Keratinocyte (primary cell): ENCODE measurements at regions not wholly inside any gene's neighbourhood (a gene's known extent, or its start where the extent isn't known, plus 50 kb on each side); places are given as distances from the start of the nearest gene placed in this dataset.

Experiments
- DNase-seq: peaks from one replicate; pipeline ENCODE4 v3.0.0-alpha.2; 2011; ENCODE audit warnings: low read depth, missing footprints, low spot score
- FAIRE-seq: peaks from 2 replicates; lab custom pipeline; 2011; peaks lifted over from hg19 to GRCh38; lab: Jason Lieb, UNC
- H2AFZ ChIP-seq: 2 replicates; pipeline ENCODE4 v1.6.0; 2012; ENCODE audit warnings: low read length, control low read depth, inconsistent platforms; ENCODE audit not compliant: control insufficient read depth
- H3K27ac ChIP-seq: 2 replicates; pipeline ENCODE4 v1.5.1; 2011; ENCODE audit warnings: low read length; ENCODE audit not compliant: control insufficient read depth, insufficient read depth
- H3K27me3 ChIP-seq: 3 replicates; pipeline ENCODE4 v1.6.0; 2011; ENCODE audit warnings: low read length; ENCODE audit not compliant: control insufficient read depth, insufficient read depth; ENCODE audit errors: extremely low read depth
- H3K36me3 ChIP-seq, 2 experiments: 2 replicates in 1 of 2; 3 replicates in 1 of 2; pipeline ENCODE4 v1.5.1; 2011; ENCODE audit warnings: low read length in 2 of 2, mild to moderate bottlenecking in 1 of 2; ENCODE audit not compliant: control insufficient read depth in 2 of 2, insufficient read depth in 2 of 2; ENCODE audit errors: extremely low read depth in 1 of 2
- H3K4me1 ChIP-seq: 3 replicates; pipeline ENCODE4 v1.5.1; 2011; ENCODE audit warnings: low read length; ENCODE audit not compliant: control insufficient read depth, insufficient read depth; ENCODE audit errors: extremely low read depth
- H3K4me2 ChIP-seq: 3 replicates; pipeline ENCODE4 v1.6.0; 2011; ENCODE audit warnings: low read depth, low read length; ENCODE audit not compliant: control insufficient read depth, insufficient read depth; ENCODE audit errors: extremely low read depth
- H3K4me3 ChIP-seq, 3 experiments: fragments of 200-600 bp in 1 of 3; sonication (generic) in 1 of 3; 2 replicates in 2 of 3; 3 replicates in 1 of 3; pipeline ENCODE4 v1.5.1; 2011 to 2016; ENCODE audit warnings: low read length in 3 of 3, mild to moderate bottlenecking in 3 of 3, control low read depth in 2 of 3, inconsistent platforms in 1 of 3, low read depth in 1 of 3, mixed read lengths in 1 of 3, mixed run types in 1 of 3, moderate library complexity in 1 of 3; ENCODE audit not compliant: control insufficient read depth in 2 of 3, insufficient read depth in 2 of 3; ENCODE audit errors: extremely low read depth in 1 of 3
- H3K79me2 ChIP-seq: 2 replicates; pipeline ENCODE4 v1.6.0; 2012; ENCODE audit warnings: low read length; ENCODE audit not compliant: control insufficient read depth, insufficient read depth
- H3K9ac ChIP-seq: 3 replicates; pipeline ENCODE4 v1.6.0; 2011; ENCODE audit warnings: low read length; ENCODE audit not compliant: control insufficient read depth, insufficient read depth; ENCODE audit errors: extremely low read depth
- H3K9me1 ChIP-seq: 3 replicates; pipeline ENCODE4 v1.6.0; 2011; ENCODE audit warnings: low read length; ENCODE audit not compliant: control insufficient read depth, insufficient read depth; ENCODE audit errors: extremely low read depth
- H3K9me3 ChIP-seq: 2 replicates; pipeline ENCODE4 v1.5.1; 2012; ENCODE audit warnings: low read depth, low read length; ENCODE audit not compliant: control insufficient read depth
- H4K20me1 ChIP-seq: 3 replicates; pipeline ENCODE4 v1.6.0; 2011; ENCODE audit warnings: low read length; ENCODE audit not compliant: control insufficient read depth, insufficient read depth; ENCODE audit errors: extremely low read depth
- CTCF ChIP-seq, 3 experiments: IDR thresholded peaks in 1 of 3; conservative IDR thresholded peaks in 1 of 3; optimal IDR thresholded peaks in 1 of 3; 2 replicates in 2 of 3; 3 replicates in 1 of 3; pipeline versions ENCODE3 to v1.5.1; 2011; ENCODE audit warnings: low read length in 3 of 3, mild to moderate bottlenecking in 3 of 3, moderate library complexity in 2 of 3, control low read depth in 1 of 3, inconsistent platforms in 1 of 3; ENCODE audit not compliant: insufficient read depth in 2 of 3; ENCODE audit errors: extremely low read depth in 1 of 3
- EZH2 ChIP-seq: IDR thresholded peaks from one replicate; pipeline ENCODE4 v1.6.1; 2012; ENCODE audit warnings: inconsistent platforms, mild to moderate bottlenecking, low read length, moderate library complexity
- dilution Hi-C: fragments of 300-500 bp; cut with MboI; formaldehyde crosslinking; loops from one replicate; pipeline ENCODE4 v1.7.0; 2020; ENCODE audit warnings: low sequenced_read_pairs; ENCODE audit not compliant: extremely low pct_ligation_motif_present

DNA sequence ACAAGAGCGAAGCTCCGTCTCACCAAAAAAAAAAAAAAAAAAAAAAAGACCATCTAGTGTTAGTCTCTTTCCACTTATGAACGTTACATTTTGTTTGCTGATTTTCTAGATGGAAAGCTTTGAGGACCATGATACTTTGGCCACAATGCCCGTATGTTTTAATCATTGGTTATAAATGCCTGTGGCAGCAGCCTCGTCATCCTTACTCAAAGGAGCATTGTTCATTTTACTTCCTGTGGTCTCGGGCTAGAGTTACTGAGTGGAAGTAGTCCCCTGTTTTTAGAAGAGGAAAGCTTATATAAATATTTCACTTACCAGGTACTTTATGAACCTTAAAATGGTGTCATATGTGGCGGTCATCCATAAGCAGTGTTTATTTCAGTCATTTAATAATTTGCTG lies 359.9 kb downstream of the AEBP2 start:
- Histone ChIP-seq H3K9me1 (no peaks in the 10 kb centered on the region), H3K4me2 (no peak overlapping the region), H3K36me3 (no peaks in the 10 kb centered on the region), H3K79me2 (no peaks in the 10 kb centered on the region), H3K27me3 (no peaks in the 10 kb centered on the region), H4K20me1 (no peaks in the 10 kb centered on the region), H3K4me3 (no peak overlapping the region), H3K9ac (no peak overlapping the region), H3K27ac (no peak overlapping the region), H3K4me1 (no peaks in the 10 kb centered on the region), H2AFZ (no peak overlapping the region), H3K9me3 (no peaks in the 10 kb centered on the region)
- TF ChIP-seq CTCF (optimal IDR thresholded peaks at IDR 0.05 in 1 of 3, IDR thresholded peaks at IDR 0.05 in 1 of 3, conservative IDR thresholded peaks at IDR 0.05 in 1 of 3; ENCODE audit: extremely low read depth in 1 of 3, insufficient read depth in 2 of 3, low read length in 3 of 3) (no peak), EZH2 (no peak)
- dilution Hi-C loops = no loop called here
- DNase-seq (no peak), FAIRE-seq (no peak)

DNA sequence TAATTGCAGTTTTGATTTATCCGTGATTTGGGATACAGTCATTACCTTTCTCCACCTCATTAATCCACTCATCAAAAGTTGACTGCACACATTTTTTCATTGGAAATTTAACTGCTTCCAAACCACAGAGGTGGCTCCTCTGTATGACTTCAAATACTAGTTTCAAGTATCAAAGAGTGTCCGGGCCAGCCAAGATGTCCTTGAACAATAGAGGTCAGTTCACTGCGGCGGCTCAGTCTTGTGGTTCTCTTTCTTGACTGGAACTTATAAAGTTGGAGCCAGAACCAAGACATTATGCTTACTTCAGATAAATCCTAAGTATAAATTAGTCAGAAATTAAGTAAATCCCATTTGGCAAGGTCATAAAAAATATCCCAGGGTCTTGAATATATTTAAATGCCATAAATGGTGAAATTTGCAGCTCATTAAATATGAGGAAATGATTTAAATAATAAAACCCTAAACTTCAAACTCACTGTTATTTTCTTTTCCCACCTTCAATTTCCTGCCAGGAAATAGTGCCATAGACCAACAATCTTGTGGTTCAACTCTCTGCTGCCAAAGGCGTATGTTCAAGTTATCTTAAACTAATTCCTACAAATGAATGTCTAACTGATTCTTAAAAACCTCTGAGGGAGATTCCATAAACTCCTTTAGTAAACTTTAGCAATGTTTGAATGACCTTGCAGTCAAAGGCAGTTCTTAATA lies 360.8 kb downstream of the AEBP2 start:
- H3K4me1 ChIP-seq = no peaks in the 10 kb centered on the region
- no peak for FAIRE-seq
- H2AFZ ChIP-seq = no peak overlapping the region
- H4K20me1 ChIP-seq = no peaks in the 10 kb centered on the region
- dilution Hi-C loops = no loop called here
- H3K4me2 ChIP-seq = no peak overlapping the region
- TF ChIP-seq CTCF (optimal IDR thresholded peaks at IDR 0.05 in 1 of 3, IDR thresholded peaks at IDR 0.05 in 1 of 3, conservative IDR thresholded peaks at IDR 0.05 in 1 of 3; ENCODE audit: extremely low read depth in 1 of 3, insufficient read depth in 2 of 3, low read length in 3 of 3) = no peak
- no peak for TF ChIP-seq EZH2
- H3K36me3 ChIP-seq = no peaks in the 10 kb centered on the region
- H3K79me2 ChIP-seq = no peaks in the 10 kb centered on the region
- no peaks in the 10 kb centered on the region for H3K27me3 ChIP-seq
- H3K9me3 ChIP-seq = no peaks in the 10 kb centered on the region
- no peaks in the 10 kb centered on the region for H3K9me1 ChIP-seq
- no peak overlapping the region for H3K9ac ChIP-seq
- DNase-seq = no peak
- no peak overlapping the region for H3K4me3 ChIP-seq
- no peak overlapping the region for H3K27ac ChIP-seq
